ENCODE measurements at regions not wholly inside any gene's neighbourhood (a gene's known extent, or its start where the extent isn't known, plus 50 kb on each side); places are given as distances from the start of the nearest gene placed in this dataset.

DNA sequence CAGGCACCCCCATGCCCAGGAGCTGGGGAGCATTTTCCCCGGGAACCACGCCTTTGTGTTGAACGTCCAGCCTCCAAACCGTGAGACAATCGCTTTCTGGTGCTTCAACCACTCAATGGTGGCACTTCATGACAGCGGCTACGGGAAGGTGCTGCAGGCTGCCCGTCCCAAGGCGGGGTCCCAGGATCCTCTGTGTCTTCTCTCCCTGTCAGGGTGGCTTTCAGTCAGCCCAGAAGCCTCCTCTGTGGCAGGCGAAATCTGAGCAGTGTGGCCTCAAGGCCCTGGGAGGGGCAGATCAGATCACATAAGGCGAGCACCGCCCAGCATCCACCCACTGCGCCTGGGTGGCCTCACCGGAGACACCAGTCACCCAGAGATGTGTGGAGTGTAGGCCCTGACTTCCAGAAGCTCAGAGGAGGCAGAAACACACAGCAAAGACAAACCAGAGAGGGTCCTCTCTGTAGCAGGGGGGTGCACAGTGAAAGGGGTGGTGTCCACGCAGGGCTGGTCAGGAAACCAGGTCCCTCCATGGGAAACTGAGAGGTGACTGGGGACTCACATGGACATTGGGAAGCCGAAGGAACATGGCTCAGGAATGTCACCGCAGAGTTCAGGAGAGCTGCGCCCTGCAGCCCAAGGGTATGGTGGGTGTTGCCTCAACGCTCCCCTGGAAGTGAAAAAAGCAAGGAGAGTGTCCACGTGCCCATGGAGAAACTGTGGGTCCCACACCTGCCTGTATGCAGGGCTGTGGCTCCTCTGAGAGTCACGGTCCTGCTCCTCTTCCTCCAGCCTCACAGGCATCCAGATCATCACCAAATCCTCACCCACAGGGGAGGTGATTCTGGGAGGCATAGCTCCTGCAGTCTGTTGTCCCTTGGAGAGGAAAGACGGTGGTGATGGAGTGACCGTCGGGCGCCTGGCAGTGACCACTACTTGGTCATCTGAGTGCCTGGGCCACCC, 1420.7 kb downstream of the TBC1D22A start (continued):
- TF ChIP-seq, protein P1, sequence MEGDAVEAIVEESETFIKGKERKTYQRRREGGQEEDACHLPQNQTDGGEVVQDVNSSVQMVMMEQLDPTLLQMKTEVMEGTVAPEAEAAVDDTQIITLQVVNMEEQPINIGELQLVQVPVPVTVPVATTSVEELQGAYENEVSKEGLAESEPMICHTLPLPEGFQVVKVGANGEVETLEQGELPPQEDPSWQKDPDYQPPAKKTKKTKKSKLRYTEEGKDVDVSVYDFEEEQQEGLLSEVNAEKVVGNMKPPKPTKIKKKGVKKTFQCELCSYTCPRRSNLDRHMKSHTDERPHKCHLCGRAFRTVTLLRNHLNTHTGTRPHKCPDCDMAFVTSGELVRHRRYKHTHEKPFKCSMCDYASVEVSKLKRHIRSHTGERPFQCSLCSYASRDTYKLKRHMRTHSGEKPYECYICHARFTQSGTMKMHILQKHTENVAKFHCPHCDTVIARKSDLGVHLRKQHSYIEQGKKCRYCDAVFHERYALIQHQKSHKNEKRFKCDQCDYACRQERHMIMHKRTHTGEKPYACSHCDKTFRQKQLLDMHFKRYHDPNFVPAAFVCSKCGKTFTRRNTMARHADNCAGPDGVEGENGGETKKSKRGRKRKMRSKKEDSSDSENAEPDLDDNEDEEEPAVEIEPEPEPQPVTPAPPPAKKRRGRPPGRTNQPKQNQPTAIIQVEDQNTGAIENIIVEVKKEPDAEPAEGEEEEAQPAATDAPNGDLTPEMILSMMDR (tag by site-specific recombination; IDR thresholded peaks at IDR 0.05) = no peak
- TF ChIP-seq ZNF530 (tag by site-specific recombination; IDR thresholded peaks at IDR 0.05; ENCODE audit: low read depth) (no peak), ZNF623 (tag by site-specific recombination; IDR thresholded peaks at IDR 0.05) (no peak), ZNF350 (tag by site-specific recombination; IDR thresholded peaks at IDR 0.05) (no peak)

DNA sequence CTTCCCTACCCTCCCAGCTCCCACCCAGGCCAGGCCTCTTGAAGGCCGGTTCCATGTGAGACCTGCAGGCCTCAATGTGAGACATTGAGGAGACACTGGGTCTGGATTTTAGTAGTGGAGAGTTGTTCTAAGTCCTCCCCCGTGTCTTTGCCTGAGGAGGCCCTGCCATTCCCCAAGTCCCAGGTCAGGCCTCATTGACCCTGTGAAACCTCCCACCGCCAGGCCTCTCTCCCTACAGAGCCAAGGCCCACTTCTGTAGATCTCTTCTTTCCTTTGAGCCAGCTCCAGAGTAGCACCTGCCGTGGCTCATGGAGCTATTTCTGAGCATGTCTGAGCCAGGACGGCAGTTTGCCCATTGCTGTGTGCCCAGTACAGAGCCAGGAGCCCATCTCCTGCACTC, 1419.6 kb downstream of the TBC1D22A start:
- H3K4me1 ChIP-seq (ENCODE audit: control insufficient read depth, insufficient read depth, low read length) = no peaks in the 10 kb centered on the region
- TF ChIP-seq ZNF223 (tag by site-specific recombination; IDR thresholded peaks at IDR 0.05) = no peak
- no peak for TF ChIP-seq ZNF776 (tag by site-specific recombination; IDR thresholded peaks at IDR 0.05; ENCODE audit: borderline replicate concordance)
- TF ChIP-seq, protein P2, sequence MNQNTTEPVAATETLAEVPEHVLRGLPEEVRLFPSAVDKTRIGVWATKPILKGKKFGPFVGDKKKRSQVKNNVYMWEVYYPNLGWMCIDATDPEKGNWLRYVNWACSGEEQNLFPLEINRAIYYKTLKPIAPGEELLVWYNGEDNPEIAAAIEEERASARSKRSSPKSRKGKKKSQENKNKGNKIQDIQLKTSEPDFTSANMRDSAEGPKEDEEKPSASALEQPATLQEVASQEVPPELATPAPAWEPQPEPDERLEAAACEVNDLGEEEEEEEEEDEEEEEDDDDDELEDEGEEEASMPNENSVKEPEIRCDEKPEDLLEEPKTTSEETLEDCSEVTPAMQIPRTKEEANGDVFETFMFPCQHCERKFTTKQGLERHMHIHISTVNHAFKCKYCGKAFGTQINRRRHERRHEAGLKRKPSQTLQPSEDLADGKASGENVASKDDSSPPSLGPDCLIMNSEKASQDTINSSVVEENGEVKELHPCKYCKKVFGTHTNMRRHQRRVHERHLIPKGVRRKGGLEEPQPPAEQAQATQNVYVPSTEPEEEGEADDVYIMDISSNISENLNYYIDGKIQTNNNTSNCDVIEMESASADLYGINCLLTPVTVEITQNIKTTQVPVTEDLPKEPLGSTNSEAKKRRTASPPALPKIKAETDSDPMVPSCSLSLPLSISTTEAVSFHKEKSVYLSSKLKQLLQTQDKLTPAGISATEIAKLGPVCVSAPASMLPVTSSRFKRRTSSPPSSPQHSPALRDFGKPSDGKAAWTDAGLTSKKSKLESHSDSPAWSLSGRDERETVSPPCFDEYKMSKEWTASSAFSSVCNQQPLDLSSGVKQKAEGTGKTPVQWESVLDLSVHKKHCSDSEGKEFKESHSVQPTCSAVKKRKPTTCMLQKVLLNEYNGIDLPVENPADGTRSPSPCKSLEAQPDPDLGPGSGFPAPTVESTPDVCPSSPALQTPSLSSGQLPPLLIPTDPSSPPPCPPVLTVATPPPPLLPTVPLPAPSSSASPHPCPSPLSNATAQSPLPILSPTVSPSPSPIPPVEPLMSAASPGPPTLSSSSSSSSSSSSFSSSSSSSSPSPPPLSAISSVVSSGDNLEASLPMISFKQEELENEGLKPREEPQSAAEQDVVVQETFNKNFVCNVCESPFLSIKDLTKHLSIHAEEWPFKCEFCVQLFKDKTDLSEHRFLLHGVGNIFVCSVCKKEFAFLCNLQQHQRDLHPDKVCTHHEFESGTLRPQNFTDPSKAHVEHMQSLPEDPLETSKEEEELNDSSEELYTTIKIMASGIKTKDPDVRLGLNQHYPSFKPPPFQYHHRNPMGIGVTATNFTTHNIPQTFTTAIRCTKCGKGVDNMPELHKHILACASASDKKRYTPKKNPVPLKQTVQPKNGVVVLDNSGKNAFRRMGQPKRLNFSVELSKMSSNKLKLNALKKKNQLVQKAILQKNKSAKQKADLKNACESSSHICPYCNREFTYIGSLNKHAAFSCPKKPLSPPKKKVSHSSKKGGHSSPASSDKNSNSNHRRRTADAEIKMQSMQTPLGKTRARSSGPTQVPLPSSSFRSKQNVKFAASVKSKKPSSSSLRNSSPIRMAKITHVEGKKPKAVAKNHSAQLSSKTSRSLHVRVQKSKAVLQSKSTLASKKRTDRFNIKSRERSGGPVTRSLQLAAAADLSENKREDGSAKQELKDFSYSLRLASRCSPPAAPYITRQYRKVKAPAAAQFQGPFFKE (tag by site-specific recombination; IDR thresholded peaks at IDR 0.05; ENCODE audit: borderline replicate concordance) = no peak
- no peak overlapping the region for H3K27ac ChIP-seq (ENCODE audit: extremely low read depth, low read depth, low read length)
- ChIA-PET POLR2A (no interaction called here), CTCF (interaction anchor here (0.6 kb wide), 1 partner anchor 192 kb away, joined by 3 read pairs; no protein-coding TSS in a partner anchor)
- H3K4me3 ChIP-seq (ENCODE audit: low read depth, low read length) = no peak overlapping the region
- no peaks in the 10 kb centered on the region for H3K9me3 ChIP-seq (ENCODE audit: control insufficient read depth, insufficient read depth, low read depth, low read length)
- H3K36me3 ChIP-seq (ENCODE audit: control insufficient read depth in 2 of 2, insufficient read depth in 1 of 2, low read length in 2 of 2) = no peaks in the 10 kb centered on the region

DNA sequence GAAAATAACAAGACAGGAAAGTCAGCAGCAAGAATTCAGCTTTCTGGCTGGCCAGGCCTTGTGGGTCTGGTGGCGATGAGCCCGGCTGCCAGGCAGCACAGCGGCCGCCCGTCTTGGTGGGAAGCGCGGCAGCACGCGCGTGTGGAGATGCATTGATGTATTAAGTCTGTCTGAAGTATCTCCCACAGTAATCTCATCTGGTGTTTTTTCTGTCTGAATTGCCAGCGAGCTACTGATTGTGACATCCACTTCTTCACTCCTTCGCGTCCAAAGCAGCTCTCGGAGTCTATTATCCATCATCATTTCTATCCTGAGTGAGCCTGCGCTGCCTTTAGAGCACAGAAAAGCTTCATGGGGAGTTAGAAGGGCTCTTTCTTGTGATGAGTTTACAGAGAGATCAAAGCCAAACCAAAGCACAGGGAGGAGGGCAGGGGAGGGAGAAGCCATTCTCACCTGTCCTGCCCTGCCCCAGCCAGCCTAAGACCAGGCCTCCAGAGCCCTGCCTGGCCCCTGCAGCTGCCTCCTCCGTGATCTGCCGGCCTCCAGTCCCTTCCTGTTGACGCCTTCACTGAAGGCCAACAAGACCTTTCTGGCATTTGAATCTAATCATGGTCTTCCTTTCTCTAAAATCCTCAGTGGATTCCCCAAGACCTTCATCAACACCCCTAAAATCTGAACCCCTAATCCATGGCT, 1419.0 kb downstream of the TBC1D22A start:
- Histone ChIP-seq H3K27ac (ENCODE audit: extremely low read depth, low read depth, low read length) (no peak overlapping the region), H3K4me3 (ENCODE audit: low read depth, low read length) (no peak overlapping the region), H3K9me3 (ENCODE audit: control insufficient read depth, insufficient read depth, low read depth, low read length) (no peaks in the 10 kb centered on the region), H3K4me1 (ENCODE audit: control insufficient read depth, insufficient read depth, low read length) (no peaks in the 10 kb centered on the region), H3K36me3 (ENCODE audit: control insufficient read depth in 2 of 2, insufficient read depth in 1 of 2, low read length in 2 of 2) (no peaks in the 10 kb centered on the region)
- ChIA-PET CTCF (interaction anchor here (0.6 kb wide), 1 partner anchor 12 kb away, joined by 4 read pairs; no protein-coding TSS in a partner anchor), POLR2A (no interaction called here)
- TF ChIP-seq ZNF184 (tag by site-specific recombination; IDR thresholded peaks at IDR 0.05) (no peak), OVOL3 (tag by site-specific recombination; IDR thresholded peaks at IDR 0.05) (no peak), ZBTB48 (tag by site-specific recombination; IDR thresholded peaks at IDR 0.05) (no peak), ZNF24 (tag by site-specific recombination; IDR thresholded peaks at IDR 0.05) (no peak), ZNF423 (tag by site-specific recombination; IDR thresholded peaks at IDR 0.05) (no peak), ZNF624 (tag by site-specific recombination; IDR thresholded peaks at IDR 0.05) (no peak), ZNF292 (tag by site-specific recombination; IDR thresholded peaks at IDR 0.05; ENCODE audit: borderline replicate concordance, low read depth) (no peak)
- TF ChIP-seq, protein P3, sequence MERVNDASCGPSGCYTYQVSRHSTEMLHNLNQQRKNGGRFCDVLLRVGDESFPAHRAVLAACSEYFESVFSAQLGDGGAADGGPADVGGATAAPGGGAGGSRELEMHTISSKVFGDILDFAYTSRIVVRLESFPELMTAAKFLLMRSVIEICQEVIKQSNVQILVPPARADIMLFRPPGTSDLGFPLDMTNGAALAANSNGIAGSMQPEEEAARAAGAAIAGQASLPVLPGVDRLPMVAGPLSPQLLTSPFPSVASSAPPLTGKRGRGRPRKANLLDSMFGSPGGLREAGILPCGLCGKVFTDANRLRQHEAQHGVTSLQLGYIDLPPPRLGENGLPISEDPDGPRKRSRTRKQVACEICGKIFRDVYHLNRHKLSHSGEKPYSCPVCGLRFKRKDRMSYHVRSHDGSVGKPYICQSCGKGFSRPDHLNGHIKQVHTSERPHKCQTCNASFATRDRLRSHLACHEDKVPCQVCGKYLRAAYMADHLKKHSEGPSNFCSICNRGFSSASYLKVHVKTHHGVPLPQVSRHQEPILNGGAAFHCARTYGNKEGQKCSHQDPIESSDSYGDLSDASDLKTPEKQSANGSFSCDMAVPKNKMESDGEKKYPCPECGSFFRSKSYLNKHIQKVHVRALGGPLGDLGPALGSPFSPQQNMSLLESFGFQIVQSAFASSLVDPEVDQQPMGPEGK (tag by site-specific recombination; IDR thresholded peaks at IDR 0.05) = no peak
- TF ChIP-seq, protein P4, sequence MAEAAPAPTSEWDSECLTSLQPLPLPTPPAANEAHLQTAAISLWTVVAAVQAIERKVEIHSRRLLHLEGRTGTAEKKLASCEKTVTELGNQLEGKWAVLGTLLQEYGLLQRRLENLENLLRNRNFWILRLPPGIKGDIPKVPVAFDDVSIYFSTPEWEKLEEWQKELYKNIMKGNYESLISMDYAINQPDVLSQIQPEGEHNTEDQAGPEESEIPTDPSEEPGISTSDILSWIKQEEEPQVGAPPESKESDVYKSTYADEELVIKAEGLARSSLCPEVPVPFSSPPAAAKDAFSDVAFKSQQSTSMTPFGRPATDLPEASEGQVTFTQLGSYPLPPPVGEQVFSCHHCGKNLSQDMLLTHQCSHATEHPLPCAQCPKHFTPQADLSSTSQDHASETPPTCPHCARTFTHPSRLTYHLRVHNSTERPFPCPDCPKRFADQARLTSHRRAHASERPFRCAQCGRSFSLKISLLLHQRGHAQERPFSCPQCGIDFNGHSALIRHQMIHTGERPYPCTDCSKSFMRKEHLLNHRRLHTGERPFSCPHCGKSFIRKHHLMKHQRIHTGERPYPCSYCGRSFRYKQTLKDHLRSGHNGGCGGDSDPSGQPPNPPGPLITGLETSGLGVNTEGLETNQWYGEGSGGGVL (tag by site-specific recombination; IDR thresholded peaks at IDR 0.05) = no peak
- TF ChIP-seq, protein P1 (tag by site-specific recombination; IDR thresholded peaks at IDR 0.05) = no peak
